ENCODE measurements at regions not wholly inside any gene's neighbourhood (a gene's known extent, or its start where the extent isn't known, plus 50 kb on each side); places are given as distances from the start of the nearest gene placed in this dataset.
"Not testable (repeated sequence)": the region's sequence is repeated elsewhere in the genome, so short reads cannot be mapped to it uniquely, and the experiment has no call there.

- DNase-seq (ENCODE audit: low read depth in 2 of 3, low spot score in 2 of 3) = no peak
Observed at GRCh38 chr21:33121715-33122475, 52.0 kb downstream of the OLIG1 start.

DNA sequence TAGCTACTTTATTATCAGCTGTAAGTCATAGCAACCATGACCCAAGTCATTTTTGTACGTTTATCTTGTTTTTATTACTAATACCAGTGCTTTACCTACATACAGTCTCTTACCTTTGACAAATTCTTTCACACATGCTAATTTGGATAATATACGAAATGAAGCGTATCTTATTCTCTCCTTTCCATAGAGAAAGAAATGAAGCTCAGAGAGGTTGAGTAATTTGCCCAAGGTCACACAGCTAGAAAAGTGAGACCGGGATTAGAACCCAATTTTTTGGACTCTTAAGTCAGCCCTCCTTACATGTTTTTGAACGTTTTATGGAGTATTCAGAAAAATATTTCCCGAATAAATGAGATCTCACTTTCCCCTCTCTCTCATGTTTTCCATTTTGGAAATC, 52.6 kb downstream of the OLIG1 start:
- DNase-seq (ENCODE audit: low read depth in 2 of 3, low spot score in 2 of 3) = no peak

DNA sequence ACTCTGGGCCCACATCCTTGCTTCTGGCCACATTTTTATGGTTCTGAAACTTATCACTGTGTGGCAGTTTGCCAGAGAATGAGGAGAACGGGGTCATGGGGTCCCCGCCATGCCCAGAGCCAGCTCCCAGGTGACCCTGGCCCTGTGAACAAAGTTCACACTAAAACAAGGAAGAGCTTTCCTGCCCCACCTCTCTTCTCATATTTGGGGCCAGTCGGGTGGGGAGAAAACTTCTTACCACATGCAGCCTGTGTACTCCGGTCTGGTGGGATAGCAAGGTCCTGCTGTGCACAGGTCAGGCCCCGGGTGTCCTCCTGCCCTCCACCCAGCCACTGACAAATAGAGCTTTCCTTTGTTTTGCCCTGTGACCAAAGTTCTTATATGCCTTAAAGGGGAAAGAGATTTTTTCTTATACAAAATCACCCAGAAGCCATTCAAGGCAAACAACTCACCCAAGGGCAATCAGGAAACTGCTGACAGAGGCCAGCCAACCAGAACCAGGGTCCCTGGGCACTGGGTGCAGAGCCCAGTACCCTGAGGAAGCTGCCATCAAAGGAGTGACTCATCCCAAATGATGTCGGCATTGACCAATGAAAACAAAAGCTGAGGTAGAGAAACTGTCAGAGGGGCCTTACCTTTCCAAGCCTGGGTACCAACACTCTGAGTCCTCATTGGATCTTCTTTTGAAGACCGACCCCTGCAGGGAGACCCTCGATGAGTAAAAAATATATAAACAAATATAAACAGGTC, 53.6 kb downstream of the OLIG1 start:
- no peak for DNase-seq (ENCODE audit: low read depth in 2 of 3, low spot score in 2 of 3)

DNA sequence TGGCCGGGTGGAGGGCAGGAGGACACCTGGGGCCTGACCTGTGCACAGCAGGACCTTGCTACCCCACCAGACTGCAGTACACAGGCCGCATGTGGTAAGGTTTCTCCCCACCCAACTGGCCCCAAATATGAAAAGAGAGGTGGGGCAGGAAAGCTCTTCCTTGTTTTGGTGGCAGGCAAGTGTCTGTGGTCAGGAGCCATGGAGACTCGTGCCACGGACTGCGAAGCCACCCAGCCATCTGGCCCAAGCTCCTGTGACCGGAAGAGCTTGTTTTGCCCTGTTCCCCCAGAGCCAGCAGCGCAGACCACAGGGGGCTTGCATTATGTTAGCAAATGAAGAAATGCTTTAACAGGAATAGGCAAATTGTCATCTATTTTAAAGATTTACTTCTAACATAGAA, 54.9 kb downstream of the OLIG1 start:
- DNase-seq (ENCODE audit: low read depth in 2 of 3, low spot score in 2 of 3) = no peak

- no peak for DNase-seq (ENCODE audit: low read depth in 2 of 3, low spot score in 2 of 3)
Observed at GRCh38 chr21:33125680-33126375, 55.9 kb downstream of the OLIG1 start.

GRCh38 chr21:33126569-33126968, 56.6 kb downstream of the OLIG1 start:
- no peak for DNase-seq (ENCODE audit: low read depth in 2 of 3, low spot score in 2 of 3)

DNA sequence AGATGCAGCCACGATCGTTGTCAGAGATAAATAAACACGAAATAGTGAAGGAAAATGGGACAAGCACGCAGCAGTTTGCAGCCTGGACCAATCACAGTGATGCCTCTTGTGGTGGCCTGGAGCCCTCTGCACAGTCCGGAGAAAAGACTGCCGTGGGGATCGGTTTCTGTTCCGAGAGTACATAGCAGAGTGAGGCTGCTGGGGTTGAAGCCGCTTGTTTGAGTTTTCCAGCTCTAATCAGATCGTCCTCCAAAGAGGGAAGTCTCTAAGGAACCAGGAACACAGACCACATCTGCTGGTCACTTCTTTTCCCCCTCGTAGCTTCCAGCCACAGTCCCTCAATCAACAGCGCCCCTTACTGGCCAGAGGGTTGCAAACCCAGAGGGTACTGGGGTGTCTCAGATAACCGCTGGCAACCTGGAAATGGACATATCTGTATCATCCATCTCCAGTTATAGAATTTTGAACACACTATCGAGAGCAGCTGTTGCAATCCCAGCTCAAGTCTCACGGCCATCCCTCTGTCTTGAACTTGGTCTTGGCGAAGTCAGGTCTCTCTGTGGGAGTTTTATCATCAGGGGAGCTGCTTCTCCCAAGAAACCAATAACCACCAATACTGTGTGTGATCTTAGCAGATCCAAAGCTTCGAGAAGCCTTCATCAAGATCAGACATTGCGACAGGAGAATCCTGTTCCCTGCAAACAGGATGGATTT, 57.4 kb downstream of the OLIG1 start:
- peak in 2 of 3 experiments; percentile 7 to 58 for DNase-seq (ENCODE audit: low read depth in 2 of 3, low spot score in 2 of 3)

DNA sequence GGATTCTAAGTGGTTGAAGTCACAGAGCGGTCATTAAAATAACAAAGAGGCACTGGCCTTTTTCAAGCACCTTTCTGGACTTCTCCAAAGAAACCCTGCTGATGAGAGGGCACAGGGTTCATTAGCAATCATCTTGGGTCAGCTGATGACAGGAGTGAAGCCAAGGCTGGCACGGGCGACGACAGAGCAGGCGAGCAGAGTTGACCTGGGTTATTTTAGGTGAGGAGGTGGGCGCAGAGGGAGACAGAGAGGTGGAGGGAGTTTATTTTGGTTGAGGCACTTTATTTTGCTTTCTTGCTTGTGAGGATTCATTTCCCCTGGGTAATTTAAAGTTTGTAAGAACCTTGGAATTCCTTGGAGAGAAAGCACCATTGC, 57.9 kb downstream of the OLIG1 start:
- no peak for DNase-seq (ENCODE audit: low read depth in 2 of 3, low spot score in 2 of 3)

- DNase-seq (ENCODE audit: low read depth in 2 of 3, low spot score in 2 of 3) = no peak
Observed at GRCh38 chr21:33128538-33128937, 58.6 kb downstream of the OLIG1 start.

GRCh38 chr21:33132054-33132453, 62.1 kb downstream of the OLIG1 start:
- no peak for DNase-seq (ENCODE audit: low read depth in 2 of 3, low spot score in 2 of 3)

- no peak for DNase-seq (ENCODE audit: low read depth in 2 of 3, low spot score in 2 of 3)
Observed at GRCh38 chr21:33133892-33134291, 64.0 kb downstream of the OLIG1 start.

GRCh38 chr21:33135925-33136324, 66.0 kb downstream of the OLIG1 start:
- no peak for DNase-seq (ENCODE audit: low read depth in 2 of 3, low spot score in 2 of 3)

GRCh38 chr21:33136847-33137502, 67.0 kb downstream of the OLIG1 start:
- no peak for DNase-seq (ENCODE audit: low read depth in 2 of 3, low spot score in 2 of 3)

GRCh38 chr21:33139084-33139483, 69.1 kb downstream of the OLIG1 start:
- no peak for DNase-seq (ENCODE audit: low read depth in 2 of 3, low spot score in 2 of 3)

GRCh38 chr21:33140288-33140687, 70.3 kb downstream of the OLIG1 start:
- no peak for DNase-seq (ENCODE audit: low read depth in 2 of 3, low spot score in 2 of 3)

GRCh38 chr21:33146467-33146866, 76.5 kb downstream of the OLIG1 start:
- no peak for DNase-seq (ENCODE audit: low read depth in 2 of 3, low spot score in 2 of 3)

DNA sequence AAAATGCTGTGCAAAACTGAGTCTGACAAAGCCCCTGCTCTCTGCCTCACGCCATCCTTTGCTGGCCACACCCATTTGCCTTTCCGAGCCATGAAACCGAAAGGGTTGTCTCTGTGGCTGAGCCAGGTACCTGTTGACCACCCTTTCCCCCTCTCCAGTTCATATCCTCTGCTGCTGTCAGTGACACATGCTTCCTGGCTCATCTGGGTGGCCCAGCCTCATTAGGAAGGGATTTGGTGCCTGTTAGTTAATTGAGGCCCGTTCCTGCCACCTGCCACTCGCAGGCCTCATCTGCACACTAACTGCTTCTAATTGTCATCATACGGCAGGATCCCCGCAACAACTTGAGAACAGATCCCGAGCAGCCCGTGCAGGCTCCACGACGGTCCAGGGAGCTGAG, 79.2 kb downstream of the OLIG1 start:
- DNase-seq (ENCODE audit: low read depth in 2 of 3, low spot score in 2 of 3) = no peak

DNA sequence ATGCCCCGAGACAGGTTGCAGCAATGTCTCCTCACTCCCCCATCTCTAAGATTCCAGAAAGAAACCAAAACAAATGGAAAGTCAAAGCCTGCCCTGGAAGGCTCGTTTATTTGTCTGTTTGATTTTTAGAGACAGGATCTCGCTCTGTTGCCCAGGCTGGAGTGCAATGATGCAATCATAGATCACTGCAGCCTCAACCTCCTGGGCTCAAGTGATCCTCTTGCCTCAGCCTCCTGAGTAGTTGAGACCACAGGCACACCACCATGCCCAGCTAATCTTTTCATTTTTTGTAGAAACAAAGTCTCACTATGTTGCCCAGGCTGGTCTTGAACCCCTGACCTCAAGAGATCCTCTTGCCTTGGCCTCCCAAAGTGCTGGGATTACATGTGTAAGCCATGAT, 78.8 kb upstream of the IFNAR2 start:
- DNase-seq (ENCODE audit: low read depth in 2 of 3, low spot score in 2 of 3) = not testable (repeated sequence)

- DNase-seq (ENCODE audit: low read depth in 2 of 3, low spot score in 2 of 3) = no peak
Observed at GRCh38 chr21:33151941-33152731, 77.6 kb upstream of the IFNAR2 start.

GRCh38 chr21:33152732-33153130, 77.0 kb upstream of the IFNAR2 start:
- no peak for DNase-seq (ENCODE audit: low read depth in 2 of 3, low spot score in 2 of 3)
